ENCODE measurements at regions not wholly inside any gene's neighbourhood (a gene's known extent, or its start where the extent isn't known, plus 50 kb on each side); places are given as distances from the start of the nearest gene placed in this dataset.

- TF ChIP-seq ELK1 (IDR thresholded peaks at IDR 0.05; ENCODE audit: low read depth, low read length) (no peak), KDM5A (IDR thresholded peaks at IDR 0.05) (no peak), ZC3H11A (IDR thresholded peaks at IDR 0.05) (no peak), CHD4 (IDR thresholded peaks at IDR 0.05; ENCODE audit: borderline replicate concordance) (no peak)
These were observed 259.4 kb upstream of the IRX3 start (continued) for GRCh38 chr16:54545854-54546511.

- no peak for DNase-seq (ENCODE audit: low read depth in 1 of 2, low spot score in 1 of 2)
These were observed 258.1 kb upstream of the IRX3 start for GRCh38 chr16:54544553-54545180.

GRCh38 chr16:54542805-54543505 lies 256.4 kb upstream of the IRX3 start:
- ChIA-PET POLR2A (no interaction called here), CTCF (no interaction called here)
- 46% methylated on average over 13 of the region's 13 CpGs for WGBS (ENCODE audit: missing lambda C conversion rate)
- FAIRE-seq, result no peak
- Histone ChIP-seq H3K4me1 (no peaks in the 10 kb centered on the region), H3K9me3 (peaks cover 3% of the 10 kb centered on the region; the same call in 1 of the 3 replicates), H3K27ac (no peak overlapping the region), H3K4me2 (no peak overlapping the region), H3K4me3 (no peak overlapping the region)
- TF ChIP-seq ZSCAN20 (CRISPR knock-in tag; IDR thresholded peaks at IDR 0.05) (no peak), JUN (IDR thresholded peaks at IDR 0.05) (no peak), HOXA7 (CRISPR knock-in tag; IDR thresholded peaks at IDR 0.05) (no peak), PHF8 (IDR thresholded peaks at IDR 0.05; ENCODE audit: borderline replicate concordance, low read depth) (no peak), RCOR1 (IDR thresholded peaks at IDR 0.05; ENCODE audit: low read depth, low read length) (no peak), CTCF (IDR thresholded peaks at IDR 0.05) (no peak), NPAS2 (CRISPR knock-in tag; IDR thresholded peaks at IDR 0.05; ENCODE audit: borderline replicate concordance) (no peak), ESRRA (IDR thresholded peaks at IDR 0.05; ENCODE audit: borderline replicate concordance, low read length) (no peak), NFE2L2 (conservative IDR thresholded peaks at IDR 0.05; ENCODE audit: low read length) (no peak), HEYL (CRISPR knock-in tag; IDR thresholded peaks at IDR 0.05) (no peak), EP300 (IDR thresholded peaks at IDR 0.05) (no peak), FOSB (CRISPR knock-in tag; IDR thresholded peaks at IDR 0.05) (no peak), POLR2A (IDR thresholded peaks at IDR 0.05; ENCODE audit: low read length) (no peak), CEBPB (IDR thresholded peaks at IDR 0.05) (no peak), HOXB5 (CRISPR knock-in tag; IDR thresholded peaks at IDR 0.05) (no peak)
- no peak for ATAC-seq
- no peak for DNase-seq (ENCODE audit: low read depth in 1 of 2, low spot score in 1 of 2)

More at GRCh38 chr16:54544553-54545180, 258.1 kb upstream of the IRX3 start:
- Histone ChIP-seq H3K4me3 (no peak overlapping the region), H3K4me2 (no peak overlapping the region), H3K27ac (no peak overlapping the region), H3K9me3 (peaks cover 3% of the 10 kb centered on the region; the same call in 1 of the 3 replicates), H3K4me1 (no peaks in the 10 kb centered on the region)
- 35% methylated on average over 7 of the region's 7 CpGs for WGBS (ENCODE audit: missing lambda C conversion rate)
- no peak for ATAC-seq
- POLR2A ChIA-PET, result no interaction called here
- CTCF ChIA-PET, result interaction anchor here (0.6 to 0.9 kb wide), 2 partner anchors 20 to 535 kb away, joined by 3 read pairs; no protein-coding TSS in a partner anchor
- FAIRE-seq, result no peak
- TF ChIP-seq HEYL (CRISPR knock-in tag; IDR thresholded peaks at IDR 0.05) (no peak), SREBF2 (IDR thresholded peaks at IDR 0.05) (no peak), TFCP2L1 (CRISPR knock-in tag; IDR thresholded peaks at IDR 0.05) (no peak), HOXB13 (CRISPR knock-in tag; IDR thresholded peaks at IDR 0.05; ENCODE audit: low read depth) (no peak), TP53 (CRISPR knock-in tag; IDR thresholded peaks at IDR 0.05) (no peak), FOSB (CRISPR knock-in tag; IDR thresholded peaks at IDR 0.05) (no peak), E2F6 (IDR thresholded peaks at IDR 0.05; ENCODE audit: borderline replicate concordance, low read depth) (no peak), JUN (IDR thresholded peaks at IDR 0.05) (no peak), MAX (IDR thresholded peaks at IDR 0.05) (no peak), MAFK (IDR thresholded peaks at IDR 0.05; ENCODE audit: partially characterized antibody) (no peak), NPAS2 (CRISPR knock-in tag; IDR thresholded peaks at IDR 0.05; ENCODE audit: borderline replicate concordance) (no peak)

Data from A549 (cell line).